ENCODE measurements at regions not wholly inside any gene's neighbourhood (a gene's known extent, or its start where the extent isn't known, plus 50 kb on each side); places are given as distances from the start of the nearest gene placed in this dataset.

GRCh38 chr7:68518060-68518459 is 1080.2 kb upstream of the AUTS2 start:
- no peak for DNase-seq

GRCh38 chr7:68524126-68524525 is 1074.1 kb upstream of the AUTS2 start:
- DNase-seq: no peak

- DNase-seq: no peak
Observed at GRCh38 chr7:68529221-68529620, 1069.1 kb upstream of the AUTS2 start.

GRCh38 chr7:68535266-68535665 is 1063.0 kb upstream of the AUTS2 start:
- DNase-seq: no peak

GRCh38 chr7:68537051-68537773 is 1061.1 kb upstream of the AUTS2 start:
- DNase-seq: no peak

GRCh38 chr7:68537774-68538071 is 1060.6 kb upstream of the AUTS2 start:
- DNase-seq: no peak

GRCh38 chr7:68542831-68543230 is 1055.4 kb upstream of the AUTS2 start:
- no peak for DNase-seq

GRCh38 chr7:68544851-68545250 is 1053.4 kb upstream of the AUTS2 start:
- no peak for DNase-seq

- no peak for DNase-seq
Observed at GRCh38 chr7:68547181-68547580, 1051.1 kb upstream of the AUTS2 start.

GRCh38 chr7:68547799-68548198 is 1050.5 kb upstream of the AUTS2 start:
- DNase-seq: no peak

GRCh38 chr7:68550027-68550426 is 1048.2 kb upstream of the AUTS2 start:
- DNase-seq: no peak

- DNase-seq: no peak
Observed at GRCh38 chr7:68550635-68551034, 1047.6 kb upstream of the AUTS2 start.

GRCh38 chr7:68556537-68556936 is 1041.7 kb upstream of the AUTS2 start:
- no peak for DNase-seq

GRCh38 chr7:68559518-68559917 is 1038.8 kb upstream of the AUTS2 start:
- DNase-seq: no peak

- DNase-seq: no peak
Observed at GRCh38 chr7:68562323-68562899, 1035.9 kb upstream of the AUTS2 start.

GRCh38 chr7:68564306-68565135 is 1033.8 kb upstream of the AUTS2 start:
- no peak for DNase-seq

GRCh38 chr7:68571286-68571685 is 1027.0 kb upstream of the AUTS2 start:
- DNase-seq: no peak

GRCh38 chr7:68573271-68574005 is 1024.8 kb upstream of the AUTS2 start:
- no peak for DNase-seq

GRCh38 chr7:68576366-68576765 is 1021.9 kb upstream of the AUTS2 start:
- DNase-seq: no peak

GRCh38 chr7:68581417-68581816 is 1016.9 kb upstream of the AUTS2 start:
- no peak for DNase-seq

GRCh38 chr7:68587599-68587998 is 1010.7 kb upstream of the AUTS2 start:
- no peak for DNase-seq

- DNase-seq: no peak
Observed at GRCh38 chr7:68601826-68602225, 996.4 kb upstream of the AUTS2 start.

- DNase-seq: no peak
Observed at GRCh38 chr7:68604541-68604940, 993.7 kb upstream of the AUTS2 start.

- no peak for DNase-seq
Observed at GRCh38 chr7:68610701-68611100, 987.6 kb upstream of the AUTS2 start.
